ENCODE measurements at regions not wholly inside any gene's neighbourhood (a gene's known extent, or its start where the extent isn't known, plus 50 kb on each side); places are given as distances from the start of the nearest gene placed in this dataset.

DNA sequence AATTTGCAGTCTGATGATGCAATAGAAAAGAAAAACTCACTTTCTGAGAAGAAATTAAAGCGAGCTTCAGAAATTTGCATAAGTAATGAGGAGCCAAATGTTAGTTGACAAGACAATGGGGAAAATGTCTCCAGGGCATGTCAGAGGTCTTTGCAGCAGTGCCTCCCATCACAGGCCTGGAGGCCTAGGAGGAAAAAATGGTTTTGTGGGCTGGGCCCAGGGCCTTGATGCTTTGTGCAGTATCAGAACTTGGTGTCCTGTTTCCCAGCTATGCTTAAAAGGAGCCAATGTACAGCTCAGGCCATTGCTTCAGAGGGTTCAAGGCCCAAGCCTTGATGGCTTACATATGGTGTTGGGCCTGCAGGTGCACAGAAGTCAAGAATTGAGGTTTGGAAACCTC is 298.4 kb downstream of the SMARCA2 start:
- no peak for ATAC-seq (replicated peaks)
- Mint-ChIP-seq H3K36me3 (ENCODE audit: low read depth) (no peaks in the 10 kb centered on the region), H3K4me3 (no peak overlapping the region), H3K4me1 (no peaks in the 10 kb centered on the region), H3K9me3 (peaks cover 15% of the 10 kb centered on the region), H3K27me3 (peaks cover 4% of the 10 kb centered on the region), H3K27ac (no peak overlapping the region)

DNA sequence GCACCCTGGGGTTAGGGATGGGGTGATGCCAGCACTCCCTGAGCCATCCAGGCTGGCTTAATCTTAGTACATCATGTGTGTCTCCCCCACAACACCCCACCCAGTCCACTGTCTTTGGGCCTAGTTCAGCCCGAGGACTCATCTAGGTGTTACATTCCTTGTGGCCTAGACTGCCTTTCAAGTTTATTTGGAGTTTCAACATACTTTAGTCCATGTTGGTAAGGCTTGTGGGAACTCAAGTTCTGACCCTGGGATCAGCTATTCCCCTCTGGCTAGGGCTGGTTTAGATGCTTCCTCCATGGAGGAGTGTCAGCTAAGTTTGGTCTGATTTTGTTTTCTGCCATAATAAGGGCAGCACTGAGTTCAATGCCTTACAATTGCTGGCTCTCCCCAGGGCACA is 302.4 kb downstream of the SMARCA2 start:
- Mint-ChIP-seq H3K27ac (no peak overlapping the region), H3K27me3 (peaks cover 3% of the 10 kb centered on the region), H3K36me3 (ENCODE audit: low read depth) (no peaks in the 10 kb centered on the region), H3K4me3 (no peak overlapping the region), H3K4me1 (no peaks in the 10 kb centered on the region), H3K9me3 (peaks cover 7% of the 10 kb centered on the region)
- ATAC-seq (replicated peaks): no peak

DNA sequence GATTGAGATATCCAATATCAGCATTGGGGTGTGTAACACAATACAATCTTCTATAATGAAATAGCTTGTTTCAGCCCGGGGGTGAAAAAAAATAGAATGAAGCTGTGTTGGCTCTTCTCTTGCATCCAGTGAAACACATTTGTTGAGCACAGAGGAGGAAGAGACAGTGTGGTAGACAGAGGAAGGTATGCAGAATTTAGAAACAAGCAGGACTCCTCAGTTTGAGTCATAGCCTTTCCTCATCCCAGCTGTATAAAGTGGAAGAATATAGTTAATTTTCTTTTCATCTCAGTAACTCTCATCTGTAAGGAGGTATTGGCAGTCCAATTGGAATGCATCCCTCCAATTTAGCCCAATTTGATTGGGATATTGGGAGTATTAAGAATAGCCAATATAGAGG is 302.2 kb upstream of the VLDLR start:
- H3K4me3 Mint-ChIP-seq: no peak overlapping the region
- no peaks in the 10 kb centered on the region for H3K9me3 Mint-ChIP-seq
- H3K27me3 Mint-ChIP-seq: peaks cover 3% of the 10 kb centered on the region
- no peak for ATAC-seq (replicated peaks)
- H3K27ac Mint-ChIP-seq: no peak overlapping the region
- H3K4me1 Mint-ChIP-seq: no peaks in the 10 kb centered on the region
- H3K36me3 Mint-ChIP-seq (ENCODE audit: low read depth): no peaks in the 10 kb centered on the region

DNA sequence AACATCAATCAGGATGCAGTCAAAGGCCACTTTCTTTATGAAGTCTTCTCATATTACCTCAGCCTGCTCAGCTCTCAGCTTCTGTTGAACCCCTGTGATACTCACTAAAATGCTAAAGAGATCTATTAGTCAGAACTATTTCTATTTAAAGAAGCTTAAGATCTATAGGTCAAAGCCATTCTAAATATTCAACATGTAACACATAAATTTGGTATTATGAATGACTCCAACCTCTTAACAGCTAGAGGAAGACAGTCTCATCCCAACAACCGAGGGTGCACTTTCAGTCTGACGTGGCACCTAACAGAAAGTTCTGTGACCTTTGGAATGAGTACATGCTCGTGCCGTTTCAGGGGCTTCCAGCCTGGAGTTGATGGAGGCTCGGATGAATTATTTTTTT is 301.5 kb upstream of the VLDLR start:
- Mint-ChIP-seq H3K4me3 (no peak overlapping the region), H3K4me1 (no peaks in the 10 kb centered on the region), H3K9me3 (no peaks in the 10 kb centered on the region), H3K27me3 (peaks cover 3% of the 10 kb centered on the region), H3K36me3 (ENCODE audit: low read depth) (no peaks in the 10 kb centered on the region), H3K27ac (no peak overlapping the region)
- no peak for ATAC-seq (replicated peaks)

DNA sequence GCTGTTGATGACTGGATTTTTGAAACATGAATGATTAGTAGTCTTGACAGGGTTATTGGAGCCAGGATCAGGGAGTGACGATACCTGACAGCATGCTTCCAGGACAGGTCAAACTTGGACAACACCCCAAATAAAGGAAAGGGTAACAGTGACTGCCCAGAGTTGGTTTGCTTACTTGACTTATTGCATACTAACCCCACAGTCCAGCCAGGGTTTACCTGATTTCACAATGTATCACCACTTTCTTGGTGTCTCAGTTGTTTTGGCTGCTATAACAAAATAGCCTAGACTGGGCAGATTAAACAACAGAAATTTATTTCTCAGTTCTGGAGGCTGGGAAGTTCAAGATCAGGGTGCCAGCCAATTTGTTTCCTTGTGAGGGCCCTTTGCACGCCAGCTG is 301.0 kb upstream of the VLDLR start:
- H3K27me3 Mint-ChIP-seq: peaks cover 3% of the 10 kb centered on the region

GRCh38 chr9:2321523-2322148 is 300.0 kb upstream of the VLDLR start:
- Mint-ChIP-seq H3K9me3 (no peaks in the 10 kb centered on the region), H3K27ac (no peak overlapping the region), H3K27me3 (peaks cover 3% of the 10 kb centered on the region), H3K4me1 (no peaks in the 10 kb centered on the region), H3K36me3 (ENCODE audit: low read depth) (no peaks in the 10 kb centered on the region), H3K4me3 (no peak overlapping the region)
- no peak for ATAC-seq (replicated peaks)

More for the DNA sequence above, 301.0 kb upstream of the VLDLR start:
- no peaks in the 10 kb centered on the region for H3K36me3 Mint-ChIP-seq (ENCODE audit: low read depth)
- H3K4me3 Mint-ChIP-seq: no peak overlapping the region
- no peak overlapping the region for H3K27ac Mint-ChIP-seq
- H3K9me3 Mint-ChIP-seq: no peaks in the 10 kb centered on the region
- H3K4me1 Mint-ChIP-seq: no peaks in the 10 kb centered on the region
- no peak for ATAC-seq (replicated peaks)

- no peaks in the 10 kb centered on the region for H3K4me1 Mint-ChIP-seq
- no peak overlapping the region for H3K27ac Mint-ChIP-seq
- no peak overlapping the region for H3K4me3 Mint-ChIP-seq
- no peaks in the 10 kb centered on the region for H3K36me3 Mint-ChIP-seq (ENCODE audit: low read depth)
- no peaks in the 10 kb centered on the region for H3K9me3 Mint-ChIP-seq
- no peak for ATAC-seq (replicated peaks)
- peaks cover 3% of the 10 kb centered on the region for H3K27me3 Mint-ChIP-seq
These were observed 296.8 kb upstream of the VLDLR start for GRCh38 chr9:2324742-2325141.

GRCh38 chr9:2332663-2333062 is 288.9 kb upstream of the VLDLR start:
- no peak overlapping the region for H3K4me3 Mint-ChIP-seq
- H3K9me3 Mint-ChIP-seq: no peaks in the 10 kb centered on the region
- peaks cover 12% of the 10 kb centered on the region for H3K27me3 Mint-ChIP-seq
- ATAC-seq (replicated peaks): no peak
- H3K27ac Mint-ChIP-seq: no peak overlapping the region
- H3K36me3 Mint-ChIP-seq (ENCODE audit: low read depth): no peaks in the 10 kb centered on the region
- no peaks in the 10 kb centered on the region for H3K4me1 Mint-ChIP-seq

- ATAC-seq (replicated peaks): no peak
- H3K9me3 Mint-ChIP-seq: no peaks in the 10 kb centered on the region
- no peaks in the 10 kb centered on the region for H3K4me1 Mint-ChIP-seq
- H3K27ac Mint-ChIP-seq: no peak overlapping the region
- H3K27me3 Mint-ChIP-seq: peaks cover 12% of the 10 kb centered on the region
- no peak overlapping the region for H3K4me3 Mint-ChIP-seq
- no peaks in the 10 kb centered on the region for H3K36me3 Mint-ChIP-seq (ENCODE audit: low read depth)
These were observed 286.3 kb upstream of the VLDLR start for GRCh38 chr9:2335260-2335659.

DNA sequence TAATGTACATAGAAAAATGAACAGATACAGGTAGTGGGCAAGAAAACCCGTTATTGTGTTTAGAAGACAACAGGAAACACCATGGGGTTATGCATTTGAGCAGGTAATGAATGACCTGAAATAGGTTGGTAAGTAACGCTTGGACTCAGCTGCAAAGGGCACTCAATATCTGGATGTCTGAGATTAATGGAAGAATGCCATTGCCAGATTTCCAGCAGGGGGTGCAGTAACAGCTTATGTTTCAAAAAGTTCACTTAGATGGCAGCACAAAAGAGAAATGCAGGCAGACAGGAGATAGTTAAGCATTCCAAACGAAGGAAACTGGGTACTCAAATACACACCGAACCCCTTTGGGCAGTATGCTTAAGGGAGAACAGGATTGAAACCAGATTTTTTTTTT is 285.5 kb upstream of the VLDLR start:
- H3K27ac Mint-ChIP-seq: no peak overlapping the region
- H3K4me1 Mint-ChIP-seq: no peaks in the 10 kb centered on the region
- ATAC-seq (replicated peaks): no peak
- peaks cover 4% of the 10 kb centered on the region for H3K27me3 Mint-ChIP-seq
- H3K4me3 Mint-ChIP-seq: no peak overlapping the region
- no peaks in the 10 kb centered on the region for H3K9me3 Mint-ChIP-seq
- H3K36me3 Mint-ChIP-seq (ENCODE audit: low read depth): no peaks in the 10 kb centered on the region

- Mint-ChIP-seq H3K36me3 (ENCODE audit: low read depth) (no peaks in the 10 kb centered on the region), H3K27ac (no peak overlapping the region), H3K4me1 (no peaks in the 10 kb centered on the region), H3K27me3 (peaks cover 4% of the 10 kb centered on the region), H3K9me3 (no peaks in the 10 kb centered on the region), H3K4me3 (no peak overlapping the region)
- ATAC-seq (replicated peaks): no peak
These were observed 284.5 kb upstream of the VLDLR start for GRCh38 chr9:2337131-2337530.

DNA sequence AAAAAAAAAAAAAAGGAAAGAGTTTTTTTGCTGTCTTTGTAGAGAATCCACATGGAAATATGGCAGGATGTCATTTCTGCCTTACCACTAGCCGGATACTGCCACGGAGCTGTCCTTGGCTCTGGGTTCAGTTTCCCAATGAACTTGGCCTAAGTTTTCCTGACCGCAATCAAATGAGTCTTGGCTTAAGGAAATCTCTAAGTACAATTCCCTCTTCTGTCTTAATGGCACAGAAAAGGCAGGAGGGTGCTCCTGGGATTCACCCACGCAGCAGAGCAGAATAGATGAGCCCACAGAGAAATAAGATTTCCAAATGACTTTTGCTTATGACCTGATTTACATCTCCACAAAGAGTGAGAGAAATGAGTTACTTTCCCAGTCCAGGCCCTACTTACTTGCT is 284.0 kb upstream of the VLDLR start:
- H3K4me1 Mint-ChIP-seq: no peaks in the 10 kb centered on the region
- no peak for ATAC-seq (replicated peaks)
- no peak overlapping the region for H3K27ac Mint-ChIP-seq
- H3K9me3 Mint-ChIP-seq: no peaks in the 10 kb centered on the region
- H3K36me3 Mint-ChIP-seq (ENCODE audit: low read depth): no peaks in the 10 kb centered on the region
- no peak overlapping the region for H3K4me3 Mint-ChIP-seq
- peaks cover 4% of the 10 kb centered on the region for H3K27me3 Mint-ChIP-seq

- H3K27ac Mint-ChIP-seq: no peak overlapping the region
- ATAC-seq (replicated peaks): no peak
- no peaks in the 10 kb centered on the region for H3K9me3 Mint-ChIP-seq
- no peak overlapping the region for H3K4me3 Mint-ChIP-seq
- H3K27me3 Mint-ChIP-seq: peaks cover 4% of the 10 kb centered on the region
- H3K36me3 Mint-ChIP-seq (ENCODE audit: low read depth): no peaks in the 10 kb centered on the region
- H3K4me1 Mint-ChIP-seq: no peaks in the 10 kb centered on the region
These were observed 282.7 kb upstream of the VLDLR start for GRCh38 chr9:2338777-2339365.

DNA sequence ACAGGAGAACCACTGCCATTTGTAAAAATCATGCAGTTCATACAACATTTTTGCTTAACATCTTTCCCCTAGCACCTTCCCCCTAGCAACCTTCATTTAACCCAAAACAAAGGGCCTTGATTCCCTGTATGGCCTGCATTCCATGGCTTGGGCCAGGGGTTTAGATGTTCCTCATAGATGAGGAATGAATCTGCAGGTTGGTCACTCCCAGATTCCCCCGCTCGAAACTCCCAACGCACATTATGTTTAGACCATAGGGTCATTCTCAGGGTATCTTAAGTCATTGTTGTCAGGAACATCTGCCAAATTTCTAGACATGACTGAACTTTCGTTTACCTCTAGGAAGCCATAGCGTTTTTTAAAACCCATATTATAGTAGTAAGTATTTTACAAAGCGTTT is 282.2 kb upstream of the VLDLR start:
- Mint-ChIP-seq H3K9me3 (no peaks in the 10 kb centered on the region), H3K4me1 (no peaks in the 10 kb centered on the region), H3K27me3 (peaks cover 4% of the 10 kb centered on the region), H3K4me3 (no peak overlapping the region), H3K36me3 (ENCODE audit: low read depth) (no peaks in the 10 kb centered on the region), H3K27ac (no peak overlapping the region)
- ATAC-seq (replicated peaks): no peak

- Mint-ChIP-seq H3K9me3 (no peaks in the 10 kb centered on the region), H3K27ac (no peak overlapping the region), H3K36me3 (ENCODE audit: low read depth) (no peaks in the 10 kb centered on the region), H3K4me1 (no peaks in the 10 kb centered on the region), H3K4me3 (no peak overlapping the region), H3K27me3 (peaks cover 2% of the 10 kb centered on the region)
- ATAC-seq (replicated peaks): no peak
These were observed 281.4 kb upstream of the VLDLR start for GRCh38 chr9:2340046-2340760.

Data from activated T-helper 17 cell treated with anti-CD3 and anti-CD28 coated beads, Interleukin-2, amount 50 U/mL, for 72 hours (primary cell).